HG03460 (cell line): ENCODE measurements at regions not wholly inside any gene's neighbourhood (a gene's known extent, or its start where the extent isn't known, plus 50 kb on each side); places are given as distances from the start of the nearest gene placed in this dataset.

Source experiments
- ATAC-seq: cut with Tn5 transposase; IDR thresholded peaks from one replicate; pipeline ENCODE4 v1.9.1; 2021; ENCODE audit not compliant: unreplicated experiment

DNA sequence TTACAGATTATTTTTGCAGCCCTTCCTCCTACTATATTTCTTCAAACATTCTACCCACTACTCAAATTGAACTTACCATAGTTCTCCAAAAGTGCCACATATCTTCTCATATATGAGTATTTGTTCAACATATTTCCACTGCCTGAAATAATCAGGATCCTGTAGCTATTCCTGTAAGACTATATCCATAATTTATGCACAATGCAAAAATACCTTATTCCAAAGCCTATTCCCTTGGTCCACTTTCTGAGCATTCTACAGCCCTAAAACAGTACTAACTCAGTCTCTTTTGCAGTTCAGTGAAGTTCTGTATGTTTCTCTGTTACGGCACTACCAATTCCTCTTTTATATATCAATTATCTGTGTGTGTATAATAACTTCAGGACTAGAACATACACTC, 1283.7 kb upstream of the ADGRL2 start:
- no peak for ATAC-seq

DNA sequence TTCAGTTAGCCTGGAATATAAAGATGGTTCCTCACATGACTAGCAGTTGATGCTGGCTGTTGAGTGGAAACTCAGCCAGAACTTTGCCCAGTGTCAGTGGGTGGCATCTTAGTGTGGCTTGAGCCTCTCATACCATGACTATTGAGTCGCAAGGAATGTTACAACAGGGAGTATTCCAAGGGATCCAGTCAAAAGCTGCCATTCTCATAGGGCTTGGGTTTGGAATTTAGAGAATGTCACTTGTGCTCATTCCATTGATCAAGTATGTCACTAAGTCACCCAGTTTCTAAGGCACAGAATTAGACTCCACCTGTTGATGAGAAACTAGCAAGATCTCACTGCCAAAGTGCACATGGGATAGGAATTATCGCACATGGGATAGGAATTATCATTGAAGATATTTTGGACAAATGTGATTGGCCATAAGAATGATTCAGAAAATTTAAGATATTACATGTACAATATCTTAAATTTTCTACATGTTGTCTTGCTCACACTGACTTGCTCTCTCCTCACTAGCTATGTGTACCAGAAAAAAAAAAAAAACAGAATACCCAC, 1290.7 kb upstream of the ADGRL2 start:
- ATAC-seq: no peak

DNA sequence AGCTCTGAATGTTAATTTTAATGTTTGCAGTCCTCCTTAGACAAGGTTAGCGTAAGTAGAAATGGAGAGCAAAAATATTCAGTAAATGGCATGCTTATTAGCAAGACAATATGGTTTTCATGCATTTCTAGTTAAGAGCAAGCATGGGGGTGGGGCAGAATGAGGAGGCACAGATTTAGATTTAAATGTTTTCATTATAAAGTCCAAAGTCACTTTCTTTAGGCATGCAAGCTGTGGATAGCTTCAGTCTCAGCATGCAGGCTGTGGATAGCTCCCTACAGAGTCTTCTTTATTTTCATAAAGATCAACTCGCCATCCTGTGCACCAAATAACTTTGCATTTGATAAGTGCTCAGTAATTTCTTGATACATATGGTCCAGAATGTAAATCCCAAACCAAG, 1294.5 kb upstream of the ADGRL2 start:
- no peak for ATAC-seq

DNA sequence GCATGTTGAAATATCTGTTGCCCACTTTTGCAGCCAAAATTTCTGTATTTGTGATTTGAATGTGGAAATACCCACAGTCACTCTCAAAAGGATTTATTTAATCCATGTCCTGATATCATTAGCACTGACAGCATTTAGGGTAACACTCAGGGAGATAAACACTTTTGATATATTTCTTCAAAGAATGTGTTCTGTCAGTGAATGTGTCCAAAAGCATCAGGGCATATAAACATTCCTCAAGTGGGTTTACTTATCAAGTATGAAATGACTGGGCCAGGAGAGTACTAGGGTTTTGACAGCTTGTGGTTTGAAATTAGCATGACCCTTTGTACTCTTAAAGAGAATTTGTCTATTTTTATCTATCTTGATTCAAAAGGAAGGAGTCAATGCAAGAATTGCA, 1302.1 kb upstream of the ADGRL2 start:
- no peak for ATAC-seq

DNA sequence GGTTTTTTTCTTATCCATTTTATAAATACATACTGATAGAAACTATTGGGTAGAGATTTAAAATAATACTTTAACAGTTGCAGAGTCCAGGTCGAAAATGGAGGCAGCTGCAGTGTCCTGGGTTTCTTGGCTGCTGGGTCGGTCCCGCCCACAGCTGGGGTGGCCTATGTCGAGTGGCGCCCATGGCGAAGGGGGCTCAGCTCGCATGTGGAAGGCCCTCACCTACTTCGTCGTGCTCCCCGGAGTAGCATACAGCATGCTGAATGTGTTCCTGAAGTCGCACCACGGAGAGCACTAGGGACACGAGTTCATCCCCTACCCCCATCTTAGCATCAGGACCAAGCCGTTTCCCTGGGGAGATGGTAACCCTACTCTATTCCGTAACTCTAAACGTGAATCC, 1304.9 kb upstream of the ADGRL2 start:
- no peak for ATAC-seq

DNA sequence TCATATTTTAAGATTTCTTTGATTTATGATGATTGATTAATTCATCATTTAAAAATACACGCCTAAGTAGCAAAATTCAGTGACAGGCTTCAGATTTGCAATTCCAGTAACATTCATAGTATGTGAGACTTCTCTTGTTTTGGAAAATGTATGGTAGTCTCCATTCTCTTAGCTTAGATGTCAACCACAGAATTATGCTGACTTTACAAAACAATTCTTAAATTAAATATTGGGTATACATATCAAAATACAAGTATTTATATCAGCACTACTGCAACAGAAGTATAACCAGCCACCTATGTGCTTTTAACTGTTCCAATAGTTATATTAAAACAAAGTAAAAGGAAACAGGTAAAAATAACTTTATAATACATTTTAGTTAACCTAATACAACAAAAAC, 1328.6 kb upstream of the ADGRL2 start:
- ATAC-seq: no peak

DNA sequence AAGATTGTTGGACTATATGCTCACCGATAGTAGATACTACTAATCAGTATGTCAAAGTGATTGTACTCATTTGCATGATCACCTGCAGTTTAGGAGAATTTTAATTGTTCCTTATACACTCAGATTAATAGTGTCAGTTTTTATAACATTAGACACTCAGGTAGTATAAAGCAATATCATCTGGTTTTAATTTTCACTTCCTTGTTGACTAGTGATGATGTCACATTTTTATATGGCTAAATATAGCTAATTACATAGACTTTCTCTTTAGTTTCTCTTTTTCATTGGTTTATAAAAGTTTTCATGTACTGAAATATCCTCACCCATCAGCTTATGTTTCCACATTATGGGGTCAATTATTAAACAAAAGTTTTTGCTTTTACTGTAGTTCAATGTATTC, 1332.4 kb upstream of the ADGRL2 start:
- no peak for ATAC-seq

DNA sequence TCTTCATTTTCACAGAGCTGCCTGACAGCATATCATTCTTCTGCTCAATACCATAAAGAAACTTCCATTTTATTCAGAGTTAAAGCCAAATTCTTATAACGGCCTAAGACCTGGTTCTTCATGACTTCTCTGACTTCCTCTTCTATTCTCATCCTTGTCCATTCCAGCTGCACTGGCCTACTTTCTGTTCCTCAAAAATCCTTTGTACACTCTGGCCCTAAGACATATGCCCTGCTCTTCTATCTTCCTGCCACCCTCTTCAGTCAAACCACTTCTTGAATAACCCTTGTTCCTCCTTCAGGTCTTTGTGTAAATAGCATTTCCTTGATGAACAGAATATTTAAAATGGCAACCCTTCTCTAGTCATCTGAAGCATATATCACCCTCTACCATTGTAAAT, 1338.7 kb upstream of the ADGRL2 start:
- no peak for ATAC-seq

DNA sequence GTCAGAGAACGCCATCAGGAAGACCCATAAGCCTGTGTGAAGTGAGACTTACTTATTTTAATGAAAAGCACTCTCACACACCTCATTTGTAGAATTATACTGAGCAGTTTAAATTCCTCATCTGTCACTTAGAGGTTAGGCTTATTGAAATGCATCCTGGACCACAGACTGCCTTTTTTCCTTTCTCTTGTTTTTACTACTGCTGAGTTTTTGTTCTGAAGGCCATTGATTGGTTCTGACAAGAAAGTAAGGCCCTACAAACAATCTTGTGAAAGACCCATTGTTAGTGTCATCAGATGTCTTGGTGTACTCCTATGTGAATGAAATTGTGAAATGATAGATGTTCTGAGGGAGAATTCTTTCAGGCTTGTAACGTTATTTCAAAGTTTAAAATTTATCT, 1343.3 kb upstream of the ADGRL2 start:
- ATAC-seq: no peak

DNA sequence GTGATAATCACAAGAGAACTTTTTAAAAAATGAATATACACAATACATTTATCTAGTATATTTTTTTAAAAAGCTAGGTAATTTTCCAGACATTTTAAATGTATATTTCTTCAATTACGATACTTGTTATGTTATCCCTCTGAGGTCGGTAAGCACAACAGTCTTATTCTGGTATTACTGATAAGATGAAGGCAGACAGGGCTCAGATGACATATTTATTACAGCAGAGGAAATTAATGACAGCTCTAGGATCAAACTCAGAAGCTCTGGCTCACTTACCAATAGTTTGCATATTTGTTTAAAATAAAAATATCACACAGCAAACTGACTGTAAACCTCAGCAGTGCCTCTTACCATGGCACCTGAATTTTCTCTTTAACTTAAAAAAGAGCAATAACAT, 1347.0 kb upstream of the ADGRL2 start:
- no peak for ATAC-seq

DNA sequence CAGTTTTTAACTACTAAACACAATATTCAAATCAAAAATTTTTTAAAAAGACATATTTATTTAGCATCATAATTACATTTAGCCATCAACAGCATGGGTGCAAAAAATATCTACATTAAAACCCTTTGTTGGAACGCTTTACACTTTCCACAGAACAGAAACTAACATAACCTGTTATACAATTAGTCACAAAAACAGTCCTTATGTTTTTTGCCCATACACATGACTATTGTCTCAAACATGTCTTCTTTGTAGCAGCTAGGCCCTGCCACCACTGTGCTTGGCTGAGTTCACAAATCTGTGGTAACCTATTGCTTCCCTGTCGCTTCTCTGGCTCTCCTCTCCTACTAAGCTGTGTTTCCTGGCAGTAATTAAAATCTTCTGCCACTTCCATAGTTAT, 1350.0 kb upstream of the ADGRL2 start:
- ATAC-seq: no peak

DNA sequence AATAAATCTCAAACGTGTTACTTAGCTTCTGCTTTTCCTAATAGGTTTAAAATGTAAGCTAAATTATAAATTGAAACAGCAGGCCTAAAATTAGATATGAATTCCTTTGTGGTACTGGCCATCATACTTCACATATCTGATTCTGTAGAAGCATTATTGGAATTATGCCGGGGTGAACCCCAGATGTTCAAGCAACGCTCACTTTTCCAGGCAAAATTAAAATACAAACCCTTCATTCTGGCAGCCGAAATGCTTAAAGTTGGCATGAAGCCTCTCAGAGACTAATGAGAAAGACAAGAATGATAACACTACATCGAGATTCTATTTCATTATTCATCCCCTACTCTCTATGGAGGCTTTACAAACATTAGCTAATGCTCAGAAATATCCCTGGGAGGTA, 1352.7 kb upstream of the ADGRL2 start:
- no peak for ATAC-seq

DNA sequence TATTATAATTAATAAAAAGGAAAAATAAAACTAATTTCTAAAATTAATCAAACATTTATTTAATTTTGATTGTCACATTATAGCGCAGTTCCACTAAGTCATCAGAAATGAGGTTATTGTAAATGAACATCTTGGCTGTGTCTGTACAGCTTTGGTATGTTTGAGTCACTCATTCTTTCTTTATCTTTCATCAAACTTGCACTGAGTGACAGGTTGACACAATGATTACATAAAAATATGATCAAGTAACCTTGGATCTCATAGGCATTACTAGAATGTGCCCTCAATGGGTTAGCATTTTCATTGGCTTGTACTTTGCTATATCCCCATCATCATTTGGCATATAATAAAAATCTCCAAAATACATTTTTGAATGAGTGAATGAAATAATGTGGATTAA, 1353.2 kb upstream of the ADGRL2 start:
- no peak for ATAC-seq

DNA sequence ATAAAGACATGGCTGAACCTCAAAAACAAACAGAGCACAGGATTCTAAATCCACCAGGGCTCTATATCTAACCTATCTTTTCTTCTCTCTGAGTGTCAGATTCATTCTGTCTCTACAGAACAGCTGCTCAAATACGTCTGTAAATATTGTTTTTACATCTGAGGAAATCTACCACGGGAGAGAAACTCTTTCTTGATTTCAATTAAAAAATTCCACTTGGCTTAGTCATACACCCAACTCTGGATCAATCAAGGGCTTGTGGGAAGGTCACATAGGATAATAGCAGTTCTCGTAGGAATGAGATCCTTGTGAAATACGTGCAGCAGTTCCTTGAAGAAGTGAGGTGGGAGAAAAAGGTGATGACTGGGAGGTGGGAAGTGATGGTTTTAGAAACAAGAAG, 1355.7 kb upstream of the ADGRL2 start:
- ATAC-seq: no peak

DNA sequence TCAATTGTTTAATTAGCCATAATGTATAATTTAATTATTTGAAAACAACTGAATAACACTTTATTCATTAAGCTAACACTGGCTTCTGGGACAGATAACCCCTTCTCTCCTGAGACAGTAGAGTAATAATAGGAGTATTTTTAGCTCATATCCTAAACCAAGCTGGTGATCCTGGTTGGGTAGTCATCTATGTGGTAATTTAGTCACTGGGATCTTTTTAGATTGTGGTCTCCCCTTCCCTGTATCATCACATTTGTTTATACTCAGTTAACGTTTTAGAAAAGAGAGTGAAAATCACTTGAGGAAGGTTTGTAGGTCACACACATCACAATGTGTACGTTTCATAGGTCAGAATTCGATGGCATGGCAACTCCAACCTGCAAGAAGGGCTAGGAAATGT, 1356.6 kb upstream of the ADGRL2 start:
- ATAC-seq: no peak

DNA sequence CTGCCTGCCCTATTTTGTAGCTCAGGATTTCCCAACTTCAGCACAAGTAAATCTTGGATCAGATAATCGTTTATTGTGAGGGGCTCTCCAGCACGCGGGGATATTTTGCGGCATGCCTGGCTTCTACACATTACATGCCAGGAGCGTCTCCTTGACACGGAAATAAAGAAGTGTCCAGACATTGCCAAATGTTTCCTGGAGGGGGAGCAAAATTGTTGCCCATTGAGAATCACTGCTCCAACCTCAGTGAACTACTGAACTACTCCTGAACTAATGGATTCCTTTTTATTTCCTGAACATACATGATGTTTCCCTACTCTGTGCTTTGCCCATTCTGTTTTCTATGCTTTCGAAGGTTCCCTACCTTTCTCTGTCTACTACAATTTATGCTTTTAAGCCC, 1359.1 kb upstream of the ADGRL2 start:
- no peak for ATAC-seq

DNA sequence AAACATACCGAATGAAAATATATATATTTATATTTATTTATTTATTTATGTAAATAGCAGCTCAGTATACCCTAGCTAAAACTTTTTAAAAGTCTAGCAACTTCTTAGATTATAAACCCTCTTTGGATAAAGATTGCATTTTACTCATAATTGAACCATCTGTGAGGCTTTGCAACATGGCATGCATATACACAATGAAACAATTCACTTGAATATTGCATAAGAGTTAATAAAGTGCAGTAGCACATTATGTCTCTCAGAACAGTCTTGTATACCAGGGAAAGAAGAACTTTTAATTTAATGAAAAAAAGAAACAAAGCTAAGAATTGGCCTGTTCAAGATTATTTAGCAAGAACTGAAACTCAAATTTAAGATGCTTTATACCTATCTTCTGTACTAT, 1363.9 kb upstream of the ADGRL2 start:
- no peak for ATAC-seq

DNA sequence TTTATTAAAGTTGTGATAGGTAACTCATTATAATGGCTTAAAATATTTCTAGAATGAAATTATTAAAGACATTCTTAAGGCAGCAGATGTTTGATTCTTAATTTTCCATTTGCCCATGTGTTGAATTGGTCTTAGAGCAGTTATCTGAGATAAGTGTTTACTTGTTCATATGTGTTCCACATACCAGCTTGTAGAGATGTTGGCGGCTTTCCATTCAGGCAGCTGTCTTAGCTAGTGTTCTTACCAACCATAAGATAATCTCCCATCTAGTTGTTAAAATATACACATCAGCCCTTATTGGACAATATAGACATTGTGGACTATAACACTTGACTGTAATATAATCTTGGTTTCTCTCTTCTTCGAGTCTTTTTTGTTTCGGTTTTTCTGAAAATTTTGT, 1372.9 kb upstream of the ADGRL2 start:
- ATAC-seq: no peak

DNA sequence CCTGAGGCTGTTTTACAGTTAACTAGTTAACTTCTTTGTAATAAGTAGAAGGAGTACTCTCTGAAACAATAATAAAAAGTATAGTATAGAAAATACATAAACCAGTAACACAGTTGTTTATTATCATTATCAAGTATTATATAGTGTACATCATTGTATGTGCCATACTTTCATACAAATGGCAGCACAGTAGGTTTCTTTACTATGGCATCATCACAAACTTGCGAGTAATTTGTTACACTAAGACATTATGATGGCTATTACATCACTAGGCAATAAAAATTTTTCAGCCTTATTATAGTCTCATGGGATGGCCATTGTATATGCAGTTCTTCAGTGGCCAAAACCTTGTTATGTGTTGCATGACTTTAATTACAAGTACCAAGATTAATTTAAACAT, 1376.5 kb upstream of the ADGRL2 start:
- ATAC-seq: no peak

DNA sequence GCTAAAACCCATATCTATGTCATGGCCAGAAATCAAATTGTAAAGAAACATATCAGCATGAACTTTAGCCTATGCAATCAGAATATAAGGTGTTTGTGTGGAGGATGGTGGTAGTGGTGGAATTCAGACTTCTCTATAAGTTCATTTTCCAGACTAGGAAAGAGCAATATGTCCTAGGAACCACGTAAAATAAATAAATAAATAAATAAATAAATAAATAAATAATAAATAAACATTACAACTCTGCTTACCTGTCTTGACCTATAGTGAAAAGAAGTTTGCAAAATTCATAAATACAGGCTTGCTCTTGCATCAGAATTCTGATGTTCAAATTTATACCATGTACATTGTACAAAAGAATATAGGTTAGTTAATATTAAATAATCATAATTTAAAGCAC, 1382.6 kb upstream of the ADGRL2 start:
- ATAC-seq: no peak

DNA sequence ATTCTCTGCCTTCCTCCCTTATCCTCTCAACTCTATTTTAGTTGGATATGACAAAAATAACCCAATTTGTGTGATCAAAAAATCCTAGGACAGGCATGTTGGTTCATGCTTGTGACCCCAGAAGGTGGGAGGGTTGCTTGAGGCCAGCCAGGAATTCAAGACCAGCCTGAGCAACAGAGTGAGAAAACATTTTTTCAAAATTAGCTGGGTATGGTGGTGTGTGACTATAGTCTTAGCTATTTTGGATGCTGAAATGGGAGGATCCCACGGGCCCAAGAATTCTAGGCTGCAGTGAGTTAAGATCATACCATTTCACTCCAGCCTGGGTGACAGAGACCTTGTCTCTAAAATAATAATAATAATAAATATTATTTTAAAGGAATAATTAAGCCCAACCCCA, 1383.1 kb upstream of the ADGRL2 start:
- ATAC-seq: no peak

DNA sequence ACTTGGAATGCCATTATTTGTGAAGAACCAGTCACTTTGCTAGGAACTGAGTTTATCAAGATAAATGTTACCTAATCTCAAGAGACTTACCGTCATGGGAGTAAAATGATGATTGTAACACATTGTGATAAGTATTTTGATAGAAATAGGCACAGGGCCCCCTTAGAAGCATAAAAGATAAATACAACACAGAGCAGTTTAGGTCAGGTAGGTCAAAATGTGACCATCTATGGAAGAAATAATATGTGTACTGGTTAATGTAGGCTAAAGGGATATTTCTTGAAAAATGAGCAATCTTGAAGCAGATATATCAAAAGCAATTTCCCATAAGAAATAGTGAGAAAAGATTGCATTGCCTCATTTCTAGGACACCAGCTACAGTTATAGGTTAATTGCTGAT, 1386.8 kb upstream of the ADGRL2 start:
- no peak for ATAC-seq

DNA sequence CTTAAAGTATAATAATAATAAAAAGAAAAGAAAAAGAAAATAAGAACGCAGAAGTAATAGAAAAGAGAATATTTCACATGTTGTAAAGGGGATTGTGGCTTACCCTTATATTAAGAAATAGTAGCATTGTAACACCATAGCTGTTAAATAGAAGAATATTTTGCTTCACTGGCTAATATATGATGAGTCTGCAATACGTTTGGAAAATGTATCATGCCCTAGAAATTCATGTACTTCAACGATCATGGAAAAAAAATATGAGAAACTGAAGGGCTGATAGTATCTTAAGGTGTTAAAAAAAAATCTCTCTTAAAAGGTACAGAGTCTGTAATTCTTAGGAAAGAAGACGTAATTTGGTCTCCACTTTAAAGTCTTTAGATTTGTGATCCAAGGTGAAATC, 1390.5 kb upstream of the ADGRL2 start:
- no peak for ATAC-seq

DNA sequence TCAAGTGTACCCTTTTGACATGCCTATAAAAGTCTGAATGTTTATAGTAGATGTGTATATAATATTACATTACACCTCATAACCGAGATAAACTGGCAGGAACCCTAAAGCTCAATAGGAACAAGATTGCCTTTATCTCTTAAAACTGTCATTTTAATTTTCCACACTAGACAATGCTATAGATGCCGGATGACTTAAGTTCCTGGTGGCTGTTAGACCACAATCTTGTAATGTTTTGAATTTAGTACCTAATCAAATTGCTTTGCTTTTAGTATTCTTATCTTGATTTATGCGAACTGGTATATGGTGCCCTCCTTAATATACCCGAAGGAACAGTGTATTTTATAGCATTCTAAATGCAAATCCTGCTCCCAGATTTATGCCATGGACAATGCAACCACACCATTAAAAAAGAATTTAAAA, 1397.0 kb upstream of the ADGRL4 start:
- no peak for ATAC-seq
